ENCODE measurements at regions not wholly inside any gene's neighbourhood (a gene's known extent, or its start where the extent isn't known, plus 50 kb on each side); places are given as distances from the start of the nearest gene placed in this dataset.

DNA sequence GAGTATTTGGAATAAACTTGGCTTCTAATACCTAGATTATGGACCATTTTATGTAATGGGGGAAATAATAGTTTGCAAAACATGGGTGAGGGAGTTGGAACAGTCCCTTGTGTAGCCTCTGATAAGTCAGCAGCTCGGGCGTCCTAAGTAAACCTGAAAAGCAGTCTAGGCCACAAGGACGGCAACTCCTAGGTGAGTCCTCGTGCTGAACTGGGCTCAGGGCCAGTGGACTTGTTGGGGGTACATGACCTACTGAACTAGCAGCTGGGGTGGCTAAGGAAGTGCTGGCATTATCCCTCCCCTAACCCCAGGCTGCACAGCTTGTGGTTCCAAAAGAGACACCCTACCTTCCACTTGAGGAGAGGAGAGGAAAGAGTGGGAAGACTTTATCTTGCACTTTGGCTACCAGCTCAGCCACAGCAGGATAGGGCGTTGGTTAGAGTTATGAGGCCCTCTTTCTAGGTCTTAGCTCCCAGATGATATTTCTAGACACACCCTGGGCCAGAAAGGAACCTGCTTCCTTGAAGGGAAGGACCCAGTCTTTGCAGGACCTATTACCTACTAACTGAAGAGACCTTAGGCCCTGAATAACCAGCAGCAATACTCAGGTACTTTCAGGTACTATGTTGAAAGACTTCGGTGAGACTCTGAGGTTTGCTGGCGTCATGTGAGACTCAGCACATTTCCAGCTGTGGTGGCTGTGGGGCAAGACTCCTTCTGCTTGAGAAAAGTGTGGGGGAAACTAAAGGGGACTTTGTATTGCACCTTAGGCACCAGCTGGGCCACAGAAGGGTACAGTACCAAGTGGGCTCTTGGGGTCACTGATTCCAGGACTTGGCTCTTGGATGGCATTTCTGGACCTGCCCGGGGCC is 71.0 kb downstream of the AQP4 start:
- TF ChIP-seq, protein P1, sequence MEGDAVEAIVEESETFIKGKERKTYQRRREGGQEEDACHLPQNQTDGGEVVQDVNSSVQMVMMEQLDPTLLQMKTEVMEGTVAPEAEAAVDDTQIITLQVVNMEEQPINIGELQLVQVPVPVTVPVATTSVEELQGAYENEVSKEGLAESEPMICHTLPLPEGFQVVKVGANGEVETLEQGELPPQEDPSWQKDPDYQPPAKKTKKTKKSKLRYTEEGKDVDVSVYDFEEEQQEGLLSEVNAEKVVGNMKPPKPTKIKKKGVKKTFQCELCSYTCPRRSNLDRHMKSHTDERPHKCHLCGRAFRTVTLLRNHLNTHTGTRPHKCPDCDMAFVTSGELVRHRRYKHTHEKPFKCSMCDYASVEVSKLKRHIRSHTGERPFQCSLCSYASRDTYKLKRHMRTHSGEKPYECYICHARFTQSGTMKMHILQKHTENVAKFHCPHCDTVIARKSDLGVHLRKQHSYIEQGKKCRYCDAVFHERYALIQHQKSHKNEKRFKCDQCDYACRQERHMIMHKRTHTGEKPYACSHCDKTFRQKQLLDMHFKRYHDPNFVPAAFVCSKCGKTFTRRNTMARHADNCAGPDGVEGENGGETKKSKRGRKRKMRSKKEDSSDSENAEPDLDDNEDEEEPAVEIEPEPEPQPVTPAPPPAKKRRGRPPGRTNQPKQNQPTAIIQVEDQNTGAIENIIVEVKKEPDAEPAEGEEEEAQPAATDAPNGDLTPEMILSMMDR (IDR thresholded peaks at IDR 0.05; ENCODE audit: low read depth, low read length), result no peak
- H3K4me3 ChIP-seq (replicated peaks in 1 of 2; ENCODE audit: low read depth in 2 of 2, low read length in 2 of 2), result no peak overlapping the region
- DNase-seq (ENCODE audit: low read depth in 2 of 2), result no peak

GRCh38 chr18:26792661-26793060 is 72.8 kb downstream of the AQP4 start:
- TF ChIP-seq, protein P1 (IDR thresholded peaks at IDR 0.05; ENCODE audit: low read depth, low read length), result no peak
- H3K4me3 ChIP-seq (replicated peaks in 1 of 2; ENCODE audit: low read depth in 2 of 2, low read length in 2 of 2), result no peak overlapping the region
- peak; percentile 53 to 81 for DNase-seq (ENCODE audit: low read depth in 2 of 2)

- H3K4me3 ChIP-seq (replicated peaks in 1 of 2; ENCODE audit: low read depth in 2 of 2, low read length in 2 of 2), result no peak overlapping the region
- TF ChIP-seq, protein P1 (IDR thresholded peaks at IDR 0.05; ENCODE audit: low read depth, low read length), result no peak
These were observed 73.8 kb downstream of the AQP4 start for GRCh38 chr18:26791676-26792075.

GRCh38 chr18:26784599-26784998 is 80.9 kb downstream of the AQP4 start:
- no peak overlapping the region for H3K4me3 ChIP-seq (replicated peaks in 1 of 2; ENCODE audit: low read depth in 2 of 2, low read length in 2 of 2)
- TF ChIP-seq, protein P1 (IDR thresholded peaks at IDR 0.05; ENCODE audit: low read depth, low read length), result no peak
- DNase-seq (ENCODE audit: low read depth in 2 of 2), result no peak

More at GRCh38 chr18:26791676-26792075, 73.8 kb downstream of the AQP4 start:
- DNase-seq (ENCODE audit: low read depth in 2 of 2), result peak in 1 of 2 donors; percentile 52

- TF ChIP-seq, protein P1 (IDR thresholded peaks at IDR 0.05; ENCODE audit: low read depth, low read length), result no peak
- H3K4me3 ChIP-seq (replicated peaks in 1 of 2; ENCODE audit: low read depth in 2 of 2, low read length in 2 of 2), result no peak overlapping the region
- DNase-seq (ENCODE audit: low read depth in 2 of 2), result no peak
These were observed 82.3 kb downstream of the AQP4 start for GRCh38 chr18:26783170-26783569.

DNA sequence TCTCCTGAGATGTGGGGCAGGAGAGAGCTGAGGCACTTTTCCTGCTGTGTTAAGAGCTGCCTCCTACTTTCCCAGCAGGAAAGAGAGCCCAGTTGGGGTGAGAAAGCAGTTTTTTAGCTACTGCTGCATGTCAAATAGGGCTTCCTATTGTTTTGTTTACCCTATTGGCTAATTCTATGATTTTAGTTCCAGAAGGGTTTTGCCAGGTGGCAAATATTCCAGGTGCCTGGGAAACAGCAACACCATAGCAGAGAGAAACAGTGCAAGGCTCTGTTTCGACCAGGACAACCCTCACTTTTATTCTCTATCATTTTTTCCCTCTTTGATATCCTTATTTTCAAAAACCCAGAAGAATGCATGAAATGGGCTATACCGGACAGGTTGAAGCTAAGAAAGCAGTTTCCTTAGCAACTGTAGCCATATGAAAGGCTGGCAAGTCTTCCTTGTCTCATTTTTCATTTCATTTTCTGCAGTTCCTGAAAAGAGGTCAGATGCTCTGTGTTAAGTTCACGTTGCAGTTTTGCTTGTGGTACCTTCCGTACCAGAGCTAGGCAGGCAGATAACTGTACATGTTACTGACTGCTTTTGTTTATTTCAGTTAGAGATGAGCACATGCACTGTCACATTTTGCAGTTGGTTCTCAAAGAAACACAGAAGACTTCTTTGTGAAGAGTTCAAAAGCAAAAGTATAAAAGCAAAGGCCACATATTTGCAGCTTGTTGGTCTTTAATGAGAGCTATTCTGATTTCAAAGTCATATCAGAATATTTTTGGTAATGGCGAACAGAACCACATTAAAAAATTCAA is 84.8 kb downstream of the AQP4 start:
- no peak for DNase-seq (ENCODE audit: low read depth in 2 of 2)
- TF ChIP-seq, protein P1 (IDR thresholded peaks at IDR 0.05; ENCODE audit: low read depth, low read length), result no peak
- H3K4me3 ChIP-seq (replicated peaks in 1 of 2; ENCODE audit: low read depth in 2 of 2, low read length in 2 of 2), result no peak overlapping the region

Measured in cardiac fibroblast (primary cell).